ENCODE measurements at regions not wholly inside any gene's neighbourhood (a gene's known extent, or its start where the extent isn't known, plus 50 kb on each side); places are given as distances from the start of the nearest gene placed in this dataset.

GRCh38 chr2:65658266-65658665 lies 225.9 kb upstream of the SPRED2 start:
- no peaks in the 10 kb centered on the region for H3K79me2 ChIP-seq (ENCODE audit: control insufficient read depth in 1 of 2, insufficient read depth in 2 of 2, low read length in 2 of 2)
- H3K9ac ChIP-seq (replicated peaks in 1 of 4; ENCODE audit: extremely low read depth in 1 of 4, low read depth in 3 of 4, low read length in 3 of 4) = no peak overlapping the region; a peak in 1 of 7 replicates
- POLR2A ChIA-PET (ENCODE audit: partially characterized antibody) = no interaction called here
- no peaks in the 10 kb centered on the region for H3K36me3 ChIP-seq (ENCODE audit: control insufficient read depth in 2 of 4, insufficient read depth in 4 of 4, low read length in 3 of 4)
- H3K4me3 ChIP-seq (ENCODE audit: extremely low read depth in 1 of 4, insufficient read depth in 2 of 4, low read depth in 3 of 4, low read length in 4 of 4) = no peak overlapping the region
- H2BK5ac ChIP-seq (ENCODE audit: low read depth, low read length) = no peak overlapping the region
- peaks cover 0 to 3% (median 0%) of the 10 kb centered on the region in 4 experiments; a peak in 2 of 7 replicates for H3K4me1 ChIP-seq (replicated peaks in 1 of 4; ENCODE audit: control insufficient read depth in 3 of 4, insufficient read depth in 4 of 4, low read length in 3 of 4)
- no peak overlapping the region for H4K5ac ChIP-seq (ENCODE audit: insufficient read length, low read depth, low read length)
- no peak for DNase-seq (ENCODE audit: low read depth in 1 of 2, low spot score in 2 of 2)
- H3K56ac ChIP-seq (replicated peaks; ENCODE audit: insufficient read length, low read depth, low read length) = no peak overlapping the region
- H3K79me1 ChIP-seq (ENCODE audit: low read depth, low read length) = no peaks in the 10 kb centered on the region
- H3K27me3 ChIP-seq (replicated peaks in 1 of 4; ENCODE audit: control insufficient read depth in 3 of 4, extremely low read depth in 1 of 4, insufficient read depth in 3 of 4, low read length in 3 of 4) = no peaks in the 10 kb centered on the region; a peak in 1 of 7 replicates
- H3K4ac ChIP-seq (replicated peaks; ENCODE audit: insufficient read length, low read depth, low read length) = no peak overlapping the region
- H2BK12ac ChIP-seq (ENCODE audit: low read depth, low read length) = no peak overlapping the region
- H3K4me2 ChIP-seq (ENCODE audit: insufficient read depth in 1 of 2, low read depth in 2 of 2, low read length in 2 of 2) = no peak overlapping the region
- H3K23me2 ChIP-seq (ENCODE audit: low read depth, low read length) = no peaks in the 10 kb centered on the region
- H3K14ac ChIP-seq (ENCODE audit: insufficient read length) = no peak overlapping the region
- no peaks in the 10 kb centered on the region for H4K20me1 ChIP-seq (replicated peaks in 1 of 2; ENCODE audit: control insufficient read depth in 1 of 2, insufficient read depth in 2 of 2, low read length in 2 of 2)
- FAIRE-seq = no peak
- no peak overlapping the region for H2AK5ac ChIP-seq (ENCODE audit: low read depth, low read length)
- no peak overlapping the region for H3K23ac ChIP-seq (ENCODE audit: insufficient read length)
- no peak overlapping the region for H2AFZ ChIP-seq (ENCODE audit: low read length)
- 96% methylated on average over 3 of the region's 3 CpGs; no CpG with 5 or more reads in 1 of the 2 experiments for WGBS, 2 experiments (ENCODE audit: extremely low coverage in 1 of 2, insufficient coverage in 1 of 2, insufficient read length in 1 of 2, insufficient replicate concordance in 2 of 2, low coverage in 1 of 2, low lambda C conversion rate in 2 of 2, missing lambda C conversion rate in 1 of 2)
- H2BK120ac ChIP-seq (replicated peaks; ENCODE audit: low read depth, low read length) = no peak overlapping the region
- H3K9me3 ChIP-seq (ENCODE audit: insufficient read depth in 2 of 2, low read depth in 1 of 2, low read length in 1 of 2) = no peaks in the 10 kb centered on the region
- CTCF ChIA-PET (ENCODE audit: partially characterized antibody) = no interaction called here
- H4K91ac ChIP-seq (replicated peaks; ENCODE audit: insufficient read length, low read length) = no peak overlapping the region
- H3K18ac ChIP-seq (ENCODE audit: extremely low read depth, low read length) = no peak overlapping the region
- no peak overlapping the region for H2BK20ac ChIP-seq (ENCODE audit: low read length)
- no peak overlapping the region for H2BK15ac ChIP-seq (ENCODE audit: low read length)
- no peak overlapping the region for H4K8ac ChIP-seq (ENCODE audit: extremely low read depth, insufficient read depth, low read length)
- H3K27ac ChIP-seq (ENCODE audit: low read depth, low read length) = no peak overlapping the region
- TF ChIP-seq JUN (IDR thresholded peaks at IDR 0.05; ENCODE audit: low read depth, low read length) (no peak), SP2 (IDR thresholded peaks at IDR 0.05; ENCODE audit: low read length) (no peak), SP1 (IDR thresholded peaks at IDR 0.05; ENCODE audit: low read depth, low read length) (no peak), RNF2 (IDR thresholded peaks at IDR 0.05; ENCODE audit: borderline replicate concordance, low read depth, low read length, missing control alignments, poor library complexity, severe bottlenecking) (no peak), RXRA (IDR thresholded peaks at IDR 0.05; ENCODE audit: insufficient read depth, low read depth, low read length) (no peak), KDM4A (IDR thresholded peaks at IDR 0.05; ENCODE audit: low read depth, low read length, severe bottlenecking) (no peak), CEBPB (IDR thresholded peaks at IDR 0.05; ENCODE audit: low read depth, low read length) (no peak), TCF12 (IDR thresholded peaks at IDR 0.05; ENCODE audit: low read depth, low read length) (no peak), SIN3A (conservative IDR thresholded peaks at IDR 0.05 in 1 of 2, IDR thresholded peaks at IDR 0.05 in 1 of 2; ENCODE audit: low read depth in 1 of 2, low read length in 2 of 2) (no peak), TBP (IDR thresholded peaks at IDR 0.05; ENCODE audit: low read depth, low read length) (no peak), SIX5 (IDR thresholded peaks at IDR 0.05; ENCODE audit: low read depth, low read length) (no peak), RBBP5 (IDR thresholded peaks at IDR 0.05; ENCODE audit: borderline replicate concordance, low read depth, low read length) (no peak), NRF1 (IDR thresholded peaks at IDR 0.05; ENCODE audit: low read depth, low read length) (no peak)
- TF ChIP-seq, protein P1, sequence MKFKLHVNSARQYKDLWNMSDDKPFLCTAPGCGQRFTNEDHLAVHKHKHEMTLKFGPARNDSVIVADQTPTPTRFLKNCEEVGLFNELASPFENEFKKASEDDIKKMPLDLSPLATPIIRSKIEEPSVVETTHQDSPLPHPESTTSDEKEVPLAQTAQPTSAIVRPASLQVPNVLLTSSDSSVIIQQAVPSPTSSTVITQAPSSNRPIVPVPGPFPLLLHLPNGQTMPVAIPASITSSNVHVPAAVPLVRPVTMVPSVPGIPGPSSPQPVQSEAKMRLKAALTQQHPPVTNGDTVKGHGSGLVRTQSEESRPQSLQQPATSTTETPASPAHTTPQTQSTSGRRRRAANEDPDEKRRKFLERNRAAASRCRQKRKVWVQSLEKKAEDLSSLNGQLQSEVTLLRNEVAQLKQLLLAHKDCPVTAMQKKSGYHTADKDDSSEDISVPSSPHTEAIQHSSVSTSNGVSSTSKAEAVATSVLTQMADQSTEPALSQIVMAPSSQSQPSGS (IDR thresholded peaks at IDR 0.05; ENCODE audit: low read length) = no peak
